Fibroblast of villous mesenchyme (primary cell): ENCODE measurements at regions not wholly inside any gene's neighbourhood (a gene's known extent, or its start where the extent isn't known, plus 50 kb on each side); places are given as distances from the start of the nearest gene placed in this dataset.

Source experiments
- DNase-seq: peaks from one replicate; pipeline ENCODE4 v3.0.0-alpha.2; 2010; ENCODE audit warnings: low read depth
- H3K4me3 ChIP-seq: 2 replicates; pipeline ENCODE4 v1.5.1; 2011; ENCODE audit warnings: low read depth, mild to moderate bottlenecking, low read length
- CTCF ChIP-seq: IDR thresholded peaks from 2 replicates; pipeline ENCODE4 v1.5.1; 2012; ENCODE audit warnings: low read depth, mild to moderate bottlenecking, low read length; ENCODE audit not compliant: insufficient read depth

- TF ChIP-seq CTCF = no peak
- DNase-seq = no peak
- no peak overlapping the region for H3K4me3 ChIP-seq
Observed at GRCh38 chr7:54859545-54859944, 100.5 kb upstream of the SEC61G start.

GRCh38 chr7:54860003-54860775 lies 101.2 kb upstream of the SEC61G start:
- DNase-seq = no peak
- no peak for TF ChIP-seq CTCF
- H3K4me3 ChIP-seq = no peak overlapping the region

GRCh38 chr7:54860843-54861242 lies 101.8 kb upstream of the SEC61G start:
- DNase-seq = no peak

GRCh38 chr7:54864663-54865062 lies 105.7 kb upstream of the SEC61G start:
- no peak overlapping the region for H3K4me3 ChIP-seq
- no peak for DNase-seq
- no peak for TF ChIP-seq CTCF

More at GRCh38 chr7:54860843-54861242, 101.8 kb upstream of the SEC61G start:
- no peak for TF ChIP-seq CTCF
- H3K4me3 ChIP-seq = no peak overlapping the region

GRCh38 chr7:54869523-54869922 lies 110.5 kb upstream of the SEC61G start:
- no peak for DNase-seq

GRCh38 chr7:54874804-54875203 lies 115.8 kb upstream of the SEC61G start:
- no peak for DNase-seq
- no peak for TF ChIP-seq CTCF
- no peak overlapping the region for H3K4me3 ChIP-seq

More at GRCh38 chr7:54869523-54869922, 110.5 kb upstream of the SEC61G start:
- TF ChIP-seq CTCF = no peak
- H3K4me3 ChIP-seq = no peak overlapping the region

GRCh38 chr7:54877683-54878082 lies 118.7 kb upstream of the SEC61G start:
- peak; percentile 33 for DNase-seq
- TF ChIP-seq CTCF = peak; percentile 37
- H3K4me3 ChIP-seq = no peak overlapping the region
